ENCODE measurements at regions not wholly inside any gene's neighbourhood (a gene's known extent, or its start where the extent isn't known, plus 50 kb on each side); places are given as distances from the start of the nearest gene placed in this dataset.

DNA sequence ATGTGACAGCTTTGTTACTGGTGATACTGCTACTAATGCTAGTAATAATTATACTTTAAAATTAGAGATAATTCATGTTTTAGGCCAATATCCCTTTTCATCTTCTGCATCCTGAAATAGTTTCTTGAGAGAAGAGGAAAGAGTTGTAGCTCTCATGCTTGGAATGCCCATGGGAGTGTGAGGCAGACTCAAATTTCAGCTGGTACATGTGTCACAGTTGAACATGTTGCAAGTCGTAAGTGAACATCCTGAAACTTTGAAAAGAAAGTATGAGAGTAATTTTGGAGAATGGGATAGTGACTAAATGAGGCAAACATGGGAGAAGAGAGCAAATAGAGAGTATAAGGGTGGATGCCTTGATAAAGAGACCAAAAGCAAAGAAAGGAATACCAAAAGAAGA lies 168.0 kb downstream of the TMTC3 start:
- TF ChIP-seq EZH2 (IDR thresholded peaks at IDR 0.05; ENCODE audit: borderline replicate concordance, control insufficient read depth, low read depth, low read length) = no peak
- TF ChIP-seq, protein P1, sequence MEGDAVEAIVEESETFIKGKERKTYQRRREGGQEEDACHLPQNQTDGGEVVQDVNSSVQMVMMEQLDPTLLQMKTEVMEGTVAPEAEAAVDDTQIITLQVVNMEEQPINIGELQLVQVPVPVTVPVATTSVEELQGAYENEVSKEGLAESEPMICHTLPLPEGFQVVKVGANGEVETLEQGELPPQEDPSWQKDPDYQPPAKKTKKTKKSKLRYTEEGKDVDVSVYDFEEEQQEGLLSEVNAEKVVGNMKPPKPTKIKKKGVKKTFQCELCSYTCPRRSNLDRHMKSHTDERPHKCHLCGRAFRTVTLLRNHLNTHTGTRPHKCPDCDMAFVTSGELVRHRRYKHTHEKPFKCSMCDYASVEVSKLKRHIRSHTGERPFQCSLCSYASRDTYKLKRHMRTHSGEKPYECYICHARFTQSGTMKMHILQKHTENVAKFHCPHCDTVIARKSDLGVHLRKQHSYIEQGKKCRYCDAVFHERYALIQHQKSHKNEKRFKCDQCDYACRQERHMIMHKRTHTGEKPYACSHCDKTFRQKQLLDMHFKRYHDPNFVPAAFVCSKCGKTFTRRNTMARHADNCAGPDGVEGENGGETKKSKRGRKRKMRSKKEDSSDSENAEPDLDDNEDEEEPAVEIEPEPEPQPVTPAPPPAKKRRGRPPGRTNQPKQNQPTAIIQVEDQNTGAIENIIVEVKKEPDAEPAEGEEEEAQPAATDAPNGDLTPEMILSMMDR (IDR thresholded peaks at IDR 0.05 in 2 of 3, conservative IDR thresholded peaks at IDR 0.05 in 1 of 3; ENCODE audit: control insufficient read depth in 2 of 3, extremely low read depth in 1 of 3, insufficient read depth in 1 of 3, low read depth in 3 of 3, low read length in 3 of 3) = no peak
- TF ChIP-seq, protein P2, sequence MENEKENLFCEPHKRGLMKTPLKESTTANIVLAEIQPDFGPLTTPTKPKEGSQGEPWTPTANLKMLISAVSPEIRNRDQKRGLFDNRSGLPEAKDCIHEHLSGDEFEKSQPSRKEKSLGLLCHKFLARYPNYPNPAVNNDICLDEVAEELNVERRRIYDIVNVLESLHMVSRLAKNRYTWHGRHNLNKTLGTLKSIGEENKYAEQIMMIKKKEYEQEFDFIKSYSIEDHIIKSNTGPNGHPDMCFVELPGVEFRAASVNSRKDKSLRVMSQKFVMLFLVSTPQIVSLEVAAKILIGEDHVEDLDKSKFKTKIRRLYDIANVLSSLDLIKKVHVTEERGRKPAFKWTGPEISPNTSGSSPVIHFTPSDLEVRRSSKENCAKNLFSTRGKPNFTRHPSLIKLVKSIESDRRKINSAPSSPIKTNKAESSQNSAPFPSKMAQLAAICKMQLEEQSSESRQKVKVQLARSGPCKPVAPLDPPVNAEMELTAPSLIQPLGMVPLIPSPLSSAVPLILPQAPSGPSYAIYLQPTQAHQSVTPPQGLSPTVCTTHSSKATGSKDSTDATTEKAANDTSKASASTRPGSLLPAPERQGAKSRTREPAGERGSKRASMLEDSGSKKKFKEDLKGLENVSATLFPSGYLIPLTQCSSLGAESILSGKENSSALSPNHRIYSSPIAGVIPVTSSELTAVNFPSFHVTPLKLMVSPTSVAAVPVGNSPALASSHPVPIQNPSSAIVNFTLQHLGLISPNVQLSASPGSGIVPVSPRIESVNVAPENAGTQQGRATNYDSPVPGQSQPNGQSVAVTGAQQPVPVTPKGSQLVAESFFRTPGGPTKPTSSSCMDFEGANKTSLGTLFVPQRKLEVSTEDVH (IDR thresholded peaks at IDR 0.05; ENCODE audit: low read depth, partially characterized antibody) = no peak
